ENCODE measurements at regions not wholly inside any gene's neighbourhood (a gene's known extent, or its start where the extent isn't known, plus 50 kb on each side); places are given as distances from the start of the nearest gene placed in this dataset.
A peak's percentile ranks its signal among the peaks of the same experiment; 100 is the strongest.

DNA sequence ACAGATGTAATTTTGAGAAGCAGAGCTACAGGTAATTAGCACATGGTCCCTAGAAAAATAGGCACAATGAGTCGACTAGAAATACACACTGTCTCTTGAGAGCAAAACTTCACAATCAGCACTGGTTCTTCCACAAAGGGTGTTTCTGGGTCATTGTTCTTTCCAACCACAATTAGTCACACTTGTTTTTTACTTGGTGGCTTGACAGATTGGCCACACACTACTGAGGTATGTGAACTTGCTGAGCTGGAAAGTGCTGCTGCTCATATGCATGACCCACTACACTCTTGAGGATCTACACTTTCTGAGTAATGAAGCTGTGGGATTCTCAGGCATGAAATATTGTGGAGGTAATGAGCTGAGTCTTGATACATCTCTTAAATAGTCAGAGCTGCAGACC lies 347.7 kb downstream of the BCKDHB start:
- DNase-seq (ENCODE audit: low read depth) = peak; percentile 63
- CTCF ChIA-PET = interaction anchor here (1.1 kb wide), 1 partner anchor 29 kb away, joined by 4 read pairs; no protein-coding TSS in a partner anchor
- TF ChIP-seq, protein P1, sequence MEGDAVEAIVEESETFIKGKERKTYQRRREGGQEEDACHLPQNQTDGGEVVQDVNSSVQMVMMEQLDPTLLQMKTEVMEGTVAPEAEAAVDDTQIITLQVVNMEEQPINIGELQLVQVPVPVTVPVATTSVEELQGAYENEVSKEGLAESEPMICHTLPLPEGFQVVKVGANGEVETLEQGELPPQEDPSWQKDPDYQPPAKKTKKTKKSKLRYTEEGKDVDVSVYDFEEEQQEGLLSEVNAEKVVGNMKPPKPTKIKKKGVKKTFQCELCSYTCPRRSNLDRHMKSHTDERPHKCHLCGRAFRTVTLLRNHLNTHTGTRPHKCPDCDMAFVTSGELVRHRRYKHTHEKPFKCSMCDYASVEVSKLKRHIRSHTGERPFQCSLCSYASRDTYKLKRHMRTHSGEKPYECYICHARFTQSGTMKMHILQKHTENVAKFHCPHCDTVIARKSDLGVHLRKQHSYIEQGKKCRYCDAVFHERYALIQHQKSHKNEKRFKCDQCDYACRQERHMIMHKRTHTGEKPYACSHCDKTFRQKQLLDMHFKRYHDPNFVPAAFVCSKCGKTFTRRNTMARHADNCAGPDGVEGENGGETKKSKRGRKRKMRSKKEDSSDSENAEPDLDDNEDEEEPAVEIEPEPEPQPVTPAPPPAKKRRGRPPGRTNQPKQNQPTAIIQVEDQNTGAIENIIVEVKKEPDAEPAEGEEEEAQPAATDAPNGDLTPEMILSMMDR (IDR thresholded peaks at IDR 0.05; ENCODE audit: insufficient read depth, low read depth, low read length) = no peak

GRCh38 chr6:80449726-80450125 lies 343.3 kb downstream of the BCKDHB start:
- TF ChIP-seq, protein P1 (IDR thresholded peaks at IDR 0.05; ENCODE audit: insufficient read depth, low read depth, low read length) = no peak
- Histone ChIP-seq H3K4me3 (ENCODE audit: low read depth, low read length) (no peak overlapping the region), H3K27me3 (ENCODE audit: control insufficient read depth, insufficient read depth, low read length) (no peaks in the 10 kb centered on the region), H3K36me3 (ENCODE audit: control insufficient read depth, insufficient read depth, low read length) (no peaks in the 10 kb centered on the region)
- ChIA-PET CTCF (no interaction called here), POLR2A (no interaction called here)
- no peak for DNase-seq (ENCODE audit: low read depth)

More for the DNA sequence above, 347.7 kb downstream of the BCKDHB start:
- H3K36me3 ChIP-seq (ENCODE audit: control insufficient read depth, insufficient read depth, low read length) = no peaks in the 10 kb centered on the region
- POLR2A ChIA-PET = interaction anchor here (0.6 kb wide), 1 partner anchor 177 kb away, joined by 3 read pairs; no protein-coding TSS in a partner anchor
- no peaks in the 10 kb centered on the region for H3K27me3 ChIP-seq (ENCODE audit: control insufficient read depth, insufficient read depth, low read length)
- no peak overlapping the region for H3K4me3 ChIP-seq (ENCODE audit: low read depth, low read length)

- CTCF ChIA-PET = interaction anchor here (0.6 kb wide), 1 partner anchor 1551 kb away, joined by 3 read pairs; no protein-coding TSS in a partner anchor
- TF ChIP-seq, protein P1 (IDR thresholded peaks at IDR 0.05; ENCODE audit: insufficient read depth, low read depth, low read length) = no peak
- POLR2A ChIA-PET = no interaction called here
These were observed 340.1 kb downstream of the BCKDHB start for GRCh38 chr6:80446454-80447045.

DNA sequence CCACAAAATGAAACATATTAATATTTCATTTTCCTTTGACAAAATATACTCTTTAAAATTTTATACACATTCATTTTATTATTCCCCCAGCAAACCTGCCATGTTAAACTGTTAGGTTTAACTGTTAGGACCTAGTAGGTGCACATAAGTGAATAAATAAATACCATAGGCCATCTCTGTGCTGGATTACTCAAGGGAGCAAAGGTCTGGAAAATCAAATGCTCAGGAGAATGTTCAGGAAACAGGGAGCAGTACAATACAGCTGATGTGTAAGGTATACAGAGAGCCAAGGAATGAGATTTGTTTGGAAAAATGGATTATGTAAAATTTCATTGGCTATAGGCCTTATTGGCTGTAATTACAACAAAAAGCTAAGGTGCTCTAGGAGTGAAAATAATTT lies 339.3 kb downstream of the BCKDHB start:
- no peak for DNase-seq (ENCODE audit: low read depth)
- no peaks in the 10 kb centered on the region for H3K36me3 ChIP-seq (ENCODE audit: control insufficient read depth, insufficient read depth, low read length)
- ChIA-PET CTCF (no interaction called here), POLR2A (no interaction called here)
- TF ChIP-seq, protein P1 (IDR thresholded peaks at IDR 0.05; ENCODE audit: insufficient read depth, low read depth, low read length) = no peak
- no peaks in the 10 kb centered on the region for H3K27me3 ChIP-seq (ENCODE audit: control insufficient read depth, insufficient read depth, low read length)
- H3K4me3 ChIP-seq (ENCODE audit: low read depth, low read length) = no peak overlapping the region

More at GRCh38 chr6:80446454-80447045, 340.1 kb downstream of the BCKDHB start:
- no peaks in the 10 kb centered on the region for H3K36me3 ChIP-seq (ENCODE audit: control insufficient read depth, insufficient read depth, low read length)
- no peaks in the 10 kb centered on the region for H3K27me3 ChIP-seq (ENCODE audit: control insufficient read depth, insufficient read depth, low read length)
- DNase-seq (ENCODE audit: low read depth) = no peak
- H3K4me3 ChIP-seq (ENCODE audit: low read depth, low read length) = no peak overlapping the region

- POLR2A ChIA-PET = no interaction called here
- CTCF ChIA-PET = no interaction called here
- DNase-seq (ENCODE audit: low read depth) = no peak
- Histone ChIP-seq H3K36me3 (ENCODE audit: control insufficient read depth, insufficient read depth, low read length) (no peaks in the 10 kb centered on the region), H3K4me3 (ENCODE audit: low read depth, low read length) (no peak overlapping the region), H3K27me3 (ENCODE audit: control insufficient read depth, insufficient read depth, low read length) (no peaks in the 10 kb centered on the region)
- TF ChIP-seq, protein P1 (IDR thresholded peaks at IDR 0.05; ENCODE audit: insufficient read depth, low read depth, low read length) = no peak
These were observed 335.9 kb downstream of the BCKDHB start for GRCh38 chr6:80442366-80442765.
